Erythroblast (primary cell): ENCODE measurements at regions not wholly inside any gene's neighbourhood (a gene's known extent, or its start where the extent isn't known, plus 50 kb on each side); places are given as distances from the start of the nearest gene placed in this dataset.

Experiments used
- GATA1 ChIP-seq: IDR thresholded peaks from 2 replicates; pipeline ENCODE4 v1.6.1; 2011; ENCODE audit warnings: low read depth, mild to moderate bottlenecking, control low read depth, low read length, moderate library complexity
- POLR2A ChIP-seq: IDR thresholded peaks from 2 replicates; pipeline ENCODE4 v1.6.1; 2011; ENCODE audit warnings: mild to moderate bottlenecking, low read length

DNA sequence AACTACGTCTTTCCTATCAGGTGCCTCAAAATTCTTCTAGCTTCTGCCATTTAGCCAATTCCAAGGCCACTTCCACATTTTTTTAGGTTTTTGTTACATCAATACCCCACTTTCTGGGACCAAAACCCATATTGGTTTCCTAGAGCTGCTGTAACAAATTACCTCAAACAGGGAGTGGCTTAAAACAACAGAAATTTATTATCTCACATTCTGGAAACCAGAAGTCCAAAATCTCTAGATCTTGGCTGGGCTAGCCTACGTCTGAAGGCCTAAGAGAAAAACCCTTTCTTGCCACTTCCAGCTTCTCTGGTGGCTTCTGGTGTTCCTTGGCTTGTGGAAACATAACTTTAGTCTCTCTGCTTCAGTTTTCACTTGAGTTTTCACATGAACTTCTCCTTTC lies 85.1 kb upstream of the BMPER start:
- TF ChIP-seq POLR2A: no peak
- TF ChIP-seq GATA1: no peak
